Stimulated activated CD4-positive, alpha-beta T cell treated with anti-CD3 and anti-CD28 coated beads, Interleukin-15, amount 100 ng/mL, for 24 hours (primary cell): ENCODE measurements at regions not wholly inside any gene's neighbourhood (a gene's known extent, or its start where the extent isn't known, plus 50 kb on each side); places are given as distances from the start of the nearest gene placed in this dataset.
"Not testable (repeated sequence)": the region's sequence is repeated elsewhere in the genome, so short reads cannot be mapped to it uniquely, and the experiment has no call there.

Experiments
- DNase-seq: peaks from one replicate; pipeline ENCODE4 v3.0.0-alpha.2; 2020

DNA sequence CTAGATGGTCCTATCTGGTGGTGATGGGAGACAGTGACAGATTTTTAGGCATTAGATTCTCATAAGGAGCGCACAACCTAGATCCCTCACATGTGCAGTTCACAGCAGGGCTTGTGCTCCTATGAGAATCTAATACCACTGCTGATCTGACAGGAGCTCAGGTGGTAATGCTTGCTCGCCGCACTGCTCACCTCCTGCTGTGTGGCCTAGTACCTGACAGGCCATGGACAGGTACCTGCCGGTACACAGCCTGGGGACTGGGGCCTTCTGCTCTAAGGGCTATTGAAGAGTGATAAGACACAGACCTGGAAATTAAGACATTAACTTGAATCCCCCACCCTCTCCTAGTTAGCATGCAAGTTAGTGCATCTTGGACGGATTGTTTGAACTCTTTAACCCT lies 64.4 kb downstream of the KLRB1 start:
- not testable (repeated sequence) for DNase-seq

DNA sequence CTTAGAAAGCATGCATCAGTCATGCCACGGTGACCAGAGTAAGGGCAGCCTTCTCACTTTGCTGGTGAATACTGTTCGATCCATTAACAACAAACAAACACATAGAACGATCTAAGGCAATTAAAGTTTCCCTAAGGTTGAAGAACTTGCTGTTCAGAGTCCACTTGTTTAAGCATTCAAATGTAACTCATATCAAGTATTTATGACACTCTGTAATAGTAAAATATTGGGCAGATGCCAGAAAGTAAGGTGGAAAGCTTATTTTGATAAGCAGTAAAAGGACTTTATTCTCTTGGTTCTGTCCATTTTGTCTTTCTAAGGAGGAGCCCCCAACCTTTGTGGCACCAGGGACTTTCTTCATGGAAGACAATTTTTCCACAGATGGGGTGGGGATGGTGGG lies 64.9 kb downstream of the KLRB1 start:
- DNase-seq, result not testable (repeated sequence)

DNA sequence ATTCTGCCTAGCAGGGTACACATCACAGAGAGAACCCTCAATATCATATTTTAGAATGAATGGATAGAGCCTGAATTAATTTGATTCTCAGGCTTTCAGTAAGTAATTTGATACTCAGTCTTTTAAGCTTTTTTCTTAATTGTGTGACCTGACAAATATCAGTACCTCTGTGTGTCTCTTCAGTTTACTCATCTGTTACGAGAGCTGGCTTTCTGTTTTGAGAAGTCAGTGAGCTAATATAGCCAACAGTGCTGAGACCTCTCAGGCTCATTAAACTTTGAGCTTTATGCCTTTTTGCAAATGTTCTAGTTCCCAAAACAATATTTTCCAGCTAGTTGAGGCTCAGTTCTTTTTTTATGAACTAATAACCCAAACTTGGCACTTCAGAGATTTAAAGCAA lies 91.8 kb downstream of the KLRB1 start:
- DNase-seq, result not testable (repeated sequence)

DNA sequence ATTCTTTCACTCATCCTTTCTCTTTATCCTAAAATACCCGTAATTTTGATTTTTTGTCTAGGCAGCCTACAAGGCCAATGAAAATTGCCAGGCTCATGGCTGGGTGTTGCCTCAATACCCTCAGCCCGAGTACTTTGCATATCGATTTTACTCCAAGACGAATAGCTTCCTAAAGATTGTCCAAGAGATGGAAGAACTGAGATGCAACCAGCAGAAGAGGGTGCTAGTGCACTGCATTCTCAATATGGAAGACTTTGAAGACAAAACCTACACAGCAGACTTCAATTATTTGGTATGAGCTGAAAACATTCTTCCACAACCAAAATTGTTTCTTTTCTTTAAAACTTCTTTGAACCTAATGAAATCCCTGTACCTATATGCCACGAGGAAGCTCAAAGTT lies 95.0 kb downstream of the KLRB1 start:
- not testable (repeated sequence) for DNase-seq

DNA sequence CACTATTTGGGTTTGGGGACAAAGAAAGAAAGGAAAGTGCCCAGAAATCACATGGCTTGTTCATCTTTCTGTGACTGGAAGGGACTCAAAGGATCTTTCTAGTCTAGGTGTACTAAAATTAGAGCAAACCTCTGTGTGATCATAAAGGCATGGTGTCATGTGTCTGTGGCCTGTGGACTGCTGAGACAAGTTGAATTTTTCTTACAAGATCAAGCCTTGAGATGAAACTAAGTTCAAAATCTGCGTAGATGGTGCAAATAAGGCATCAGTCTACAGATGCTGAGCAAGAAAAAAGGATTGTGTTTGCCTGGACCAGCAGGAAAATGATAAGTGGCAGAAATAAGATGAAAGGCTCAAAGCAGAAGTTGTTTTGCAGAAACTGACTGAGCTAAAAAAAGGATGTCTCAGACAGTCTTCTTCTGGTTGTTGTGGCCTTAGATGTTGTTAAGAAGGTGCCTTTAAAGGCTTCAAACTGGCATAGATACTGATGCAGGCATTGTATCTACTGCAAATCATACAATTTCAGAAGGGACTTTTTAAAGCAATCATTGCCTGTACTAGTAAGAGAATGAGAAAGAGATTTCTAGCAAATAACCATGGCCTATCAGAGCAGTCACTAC lies 97.2 kb downstream of the KLRB1 start:
- not testable (repeated sequence) for DNase-seq

DNA sequence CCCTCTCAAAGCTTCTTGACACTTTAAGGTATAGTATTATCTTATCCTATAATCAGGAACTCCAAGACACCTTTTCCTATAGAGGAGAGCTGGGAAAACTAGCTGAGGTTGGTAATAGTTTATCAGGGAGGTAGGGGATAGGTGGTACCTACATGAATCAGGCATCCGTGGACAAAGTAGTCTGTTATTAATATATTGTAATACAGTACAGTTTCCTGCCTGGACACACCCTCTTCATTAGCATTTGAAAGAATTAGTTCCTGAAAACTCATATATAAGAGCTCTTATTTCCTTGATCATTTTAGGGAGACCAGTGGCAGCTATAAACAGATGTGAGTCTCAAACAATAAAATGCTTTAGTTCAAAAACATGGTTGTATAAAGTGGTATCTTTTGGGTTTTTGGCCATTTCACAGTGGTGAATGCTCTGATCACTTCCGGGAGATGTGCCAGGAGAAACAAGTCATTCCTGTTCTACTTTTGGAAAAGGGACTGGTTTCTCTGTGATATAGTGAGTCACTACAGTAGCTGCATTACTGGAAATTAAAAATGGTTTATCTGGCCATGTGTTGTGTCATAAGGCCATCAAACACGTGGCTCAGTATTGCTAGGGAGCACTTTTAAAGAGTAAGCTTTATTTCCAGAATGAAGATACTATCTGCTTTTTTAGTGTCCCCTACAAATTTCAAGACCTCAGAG lies 98.1 kb downstream of the KLRB1 start:
- no peak for DNase-seq

DNA sequence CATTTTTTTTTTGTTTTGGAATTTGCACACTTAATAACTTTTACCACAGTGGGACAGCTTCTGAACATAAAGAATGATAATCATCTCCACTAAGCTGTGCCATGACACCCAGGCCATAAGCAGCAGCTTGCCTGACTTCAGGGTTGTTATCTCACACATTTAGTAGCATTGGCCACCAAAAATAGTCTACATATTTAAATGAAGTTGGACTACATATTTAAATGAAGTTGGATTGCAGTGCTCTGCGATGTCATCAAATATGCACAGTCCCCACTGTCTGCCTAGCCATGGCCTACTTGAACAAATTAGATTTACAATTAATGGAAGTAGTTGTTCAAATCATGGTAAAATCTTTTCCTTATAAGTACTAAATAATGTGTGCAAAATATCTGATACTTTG lies 101.0 kb downstream of the KLRB1 start:
- no peak for DNase-seq

DNA sequence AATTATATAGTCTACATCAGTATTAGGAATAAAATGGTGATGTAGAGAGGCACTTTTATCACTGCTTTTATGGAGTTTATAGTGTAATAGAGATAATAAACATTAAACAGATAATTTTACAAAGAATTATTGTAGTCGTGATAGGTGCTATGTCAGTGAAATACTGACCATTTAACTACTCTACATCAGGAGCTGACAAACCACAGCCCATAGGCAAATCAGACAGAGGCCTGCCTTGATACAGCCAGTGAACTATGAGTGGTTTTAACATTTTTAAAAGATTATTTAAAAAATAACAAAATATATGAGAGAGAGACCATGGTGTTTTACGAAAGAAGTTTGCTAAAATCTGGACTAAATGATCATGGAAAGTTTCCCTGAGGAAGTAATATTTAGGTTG lies 104.3 kb downstream of the KLRB1 start:
- DNase-seq, result not testable (repeated sequence)

DNA sequence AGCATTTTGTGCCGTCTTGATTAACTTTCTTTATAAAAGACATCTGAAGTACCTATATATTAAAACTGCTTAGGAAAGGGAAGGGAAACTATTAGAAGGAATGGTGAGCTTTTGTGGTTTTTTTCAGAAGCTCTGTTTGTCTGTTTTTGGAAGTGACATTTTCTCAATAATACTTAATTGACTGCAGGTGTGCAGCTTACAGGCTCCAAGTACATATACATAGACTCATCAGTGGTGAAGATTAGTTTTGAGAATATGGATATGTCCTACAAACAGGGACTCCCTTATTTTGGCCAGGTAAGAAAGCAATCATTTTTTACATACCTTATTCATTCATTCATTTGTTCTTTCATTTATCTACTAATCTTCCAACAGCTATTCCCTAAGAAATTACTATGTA lies 104.9 kb downstream of the KLRB1 start:
- not testable (repeated sequence) for DNase-seq

DNA sequence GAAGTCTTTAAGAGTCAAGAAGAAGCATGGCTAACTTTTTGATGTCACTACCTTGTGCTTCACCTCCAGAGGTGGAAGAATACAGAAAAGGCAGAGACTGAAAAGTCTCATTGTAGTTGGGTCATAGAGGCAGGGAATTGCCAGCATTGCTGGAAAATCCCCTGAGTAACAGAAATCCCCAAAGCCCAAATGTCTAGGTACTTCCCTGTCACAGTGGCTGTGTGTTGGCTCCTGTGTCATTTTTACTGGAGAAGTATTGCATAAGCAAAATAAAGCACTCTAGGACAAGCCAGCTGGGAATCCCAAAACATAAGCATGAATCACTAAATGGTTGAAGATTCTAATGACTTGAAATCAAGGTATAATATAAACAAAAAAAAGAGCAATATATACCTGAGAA lies 114.4 kb downstream of the KLRB1 start:
- DNase-seq, result not testable (repeated sequence)

DNA sequence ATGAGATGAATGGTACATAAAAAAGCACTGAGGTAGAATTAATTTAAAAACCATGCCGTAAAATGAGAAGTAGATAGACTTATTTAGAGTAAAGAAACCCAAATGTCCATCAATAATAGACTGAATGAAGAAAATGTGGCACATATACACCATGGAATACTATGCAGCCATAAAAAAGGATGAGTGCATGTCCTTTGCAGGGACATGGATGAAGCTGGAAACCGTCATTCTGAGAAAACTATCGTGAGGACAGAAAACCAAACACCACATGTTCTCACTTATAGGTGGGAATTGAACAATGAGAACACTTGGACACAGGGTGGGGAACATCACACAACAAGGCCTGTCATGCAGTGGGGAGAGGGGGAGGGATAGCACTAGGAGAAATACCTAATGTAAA lies 126.4 kb downstream of the KLRB1 start:
- DNase-seq, result not testable (repeated sequence)

DNA sequence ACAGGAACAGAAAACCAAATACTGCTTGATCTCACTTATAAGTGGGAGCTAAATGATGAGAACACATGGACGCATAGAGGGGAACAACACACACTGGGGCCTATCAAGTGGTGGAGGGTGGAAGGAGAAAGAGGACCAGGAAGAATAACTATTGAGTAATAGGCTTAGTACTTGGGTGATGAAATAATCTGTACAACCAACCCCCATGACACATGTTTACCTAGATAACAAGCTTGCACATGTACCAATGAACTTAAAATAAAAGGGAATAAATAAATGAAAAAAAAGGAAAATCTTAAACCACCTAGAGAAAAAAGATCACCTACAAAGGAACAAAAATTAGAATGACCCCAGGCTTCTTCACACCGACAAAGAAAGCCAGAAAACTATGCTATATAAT lies 133.5 kb downstream of the KLRB1 start:
- DNase-seq, result not testable (repeated sequence)

DNA sequence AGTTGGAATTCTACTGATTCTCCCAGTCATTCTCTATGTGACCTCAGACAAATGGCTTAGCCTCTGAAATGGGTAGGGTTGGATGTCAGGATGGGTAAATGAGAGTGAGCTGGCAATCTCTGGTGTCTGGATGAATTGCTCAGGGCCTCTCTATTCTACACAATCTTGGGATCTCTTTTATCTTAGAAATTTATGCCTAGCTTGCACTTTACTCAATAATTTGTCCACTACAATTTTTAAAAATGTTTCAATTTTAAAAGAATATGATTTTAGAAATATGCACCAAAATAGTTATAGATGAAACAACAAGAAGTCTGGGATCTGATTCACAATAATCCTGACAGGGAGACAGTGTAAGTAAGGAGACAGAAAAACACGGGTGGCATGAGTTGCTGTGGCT lies 134.1 kb downstream of the KLRB1 start:
- not testable (repeated sequence) for DNase-seq

DNA sequence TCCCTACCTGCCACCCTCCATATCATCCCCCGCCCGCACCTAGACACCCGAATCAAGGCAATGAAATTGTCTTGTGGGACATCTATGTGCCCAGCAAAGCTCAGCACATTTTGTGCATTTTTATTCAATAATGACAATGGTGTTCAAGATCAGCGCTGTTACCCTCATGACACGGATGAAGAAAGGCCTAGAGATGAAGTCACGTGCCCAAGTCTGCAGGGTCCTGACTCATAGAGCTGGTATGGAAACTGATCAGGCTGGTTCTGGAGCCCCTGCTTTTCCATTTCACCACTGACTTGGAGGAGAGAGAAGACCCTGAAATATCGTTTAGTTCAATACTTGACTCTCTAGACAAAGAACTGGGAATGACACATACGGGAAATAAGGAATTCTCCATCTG lies 136.2 kb downstream of the KLRB1 start:
- DNase-seq, result not testable (repeated sequence)

DNA sequence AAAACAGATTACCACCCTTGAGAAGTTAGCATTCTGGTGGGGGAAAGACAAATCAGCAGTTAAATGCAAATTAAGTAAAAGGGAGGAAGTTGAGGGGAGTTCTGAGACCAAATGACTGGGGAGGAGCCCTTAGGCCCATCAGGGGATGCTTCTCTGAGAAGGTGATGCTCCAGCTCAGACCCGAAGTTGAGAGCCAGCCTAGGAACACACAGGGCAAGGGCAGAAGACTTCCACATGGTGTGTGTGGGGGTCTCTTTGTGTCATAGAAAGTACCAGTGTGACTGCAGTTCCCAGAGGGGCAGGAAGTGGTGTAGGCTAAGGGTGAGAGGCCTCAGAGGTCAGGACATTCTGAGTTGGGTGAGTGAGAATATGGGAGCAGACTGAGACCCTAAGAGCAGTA lies 137.3 kb downstream of the KLRB1 start:
- DNase-seq, result not testable (repeated sequence)

DNA sequence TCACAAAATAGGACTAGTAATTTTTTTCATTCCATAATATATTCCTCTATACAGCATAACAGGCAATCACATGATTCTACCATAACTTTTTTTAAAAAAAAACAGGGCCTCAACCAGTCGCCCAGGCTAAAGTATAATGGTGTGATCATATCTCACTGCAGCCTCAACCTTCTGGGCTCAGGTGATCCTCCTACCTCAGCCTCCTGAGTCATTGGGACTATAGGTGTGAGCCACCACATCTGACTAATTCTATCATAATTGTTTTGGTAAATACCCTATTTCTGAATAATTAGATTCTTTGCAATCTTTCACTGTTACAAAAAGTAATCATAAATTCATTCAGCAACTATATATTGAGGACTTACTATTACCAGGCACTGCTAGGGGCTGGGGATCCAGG lies 137.8 kb downstream of the KLRB1 start:
- DNase-seq, result not testable (repeated sequence)

DNA sequence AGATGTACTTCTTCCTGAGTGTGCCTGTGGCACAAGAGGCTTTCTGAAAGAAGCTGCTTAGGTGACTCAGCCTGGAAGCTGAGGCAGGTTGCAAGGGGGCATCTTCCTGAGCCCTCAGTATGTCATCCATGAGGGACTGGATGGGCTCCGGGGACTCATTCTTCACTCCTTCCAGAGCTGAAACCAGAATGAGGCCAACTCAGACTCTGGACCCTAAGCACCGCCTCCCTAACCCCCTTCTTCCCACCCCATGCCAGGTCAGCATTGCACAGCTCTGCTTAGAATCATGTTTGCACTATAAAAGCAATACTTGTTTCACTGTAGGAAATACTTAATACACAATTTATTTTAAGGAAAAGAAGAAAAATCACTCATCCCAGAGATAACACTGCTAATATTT lies 138.3 kb downstream of the KLRB1 start:
- DNase-seq, result not testable (repeated sequence)

DNA sequence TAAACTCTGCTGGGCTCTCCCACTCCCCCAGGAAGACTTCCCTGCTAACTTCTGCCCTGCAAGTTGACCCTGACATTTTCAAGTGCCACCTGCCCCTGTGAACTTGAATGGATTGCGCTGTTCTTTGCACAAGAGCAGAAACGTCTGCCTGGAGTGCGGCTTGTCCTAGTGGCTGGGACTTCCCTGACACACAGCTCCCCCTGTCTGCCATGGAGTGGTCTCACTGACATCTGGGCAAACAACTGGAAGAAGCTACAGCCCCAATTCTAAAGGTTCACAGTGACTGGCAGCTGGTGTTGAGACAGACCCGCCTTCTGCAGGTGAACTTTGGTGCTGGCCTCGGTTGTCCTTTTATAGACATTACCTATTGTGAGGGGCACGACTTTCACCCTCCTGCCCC lies 138.7 kb downstream of the KLRB1 start:
- peak; percentile 51 for DNase-seq

DNA sequence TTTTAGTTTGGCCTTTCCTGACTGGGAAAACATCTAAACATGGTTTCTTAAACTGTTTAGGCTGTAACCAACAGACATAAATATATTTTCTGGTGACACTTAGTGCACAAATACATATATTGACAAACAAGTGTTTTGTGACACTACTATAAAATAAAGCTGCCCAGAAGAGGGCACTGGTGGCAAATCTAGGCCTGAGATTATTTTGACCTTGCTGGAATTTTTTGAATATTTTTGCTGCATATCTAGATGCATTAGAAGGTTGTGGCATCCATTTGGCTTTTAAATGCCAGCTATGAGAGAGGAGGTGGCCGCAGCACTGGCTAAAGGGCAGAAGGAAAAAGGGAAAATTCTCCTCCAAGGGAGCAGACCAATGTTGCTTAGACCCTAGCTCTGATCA lies 139.6 kb downstream of the KLRB1 start:
- not testable (repeated sequence) for DNase-seq

DNA sequence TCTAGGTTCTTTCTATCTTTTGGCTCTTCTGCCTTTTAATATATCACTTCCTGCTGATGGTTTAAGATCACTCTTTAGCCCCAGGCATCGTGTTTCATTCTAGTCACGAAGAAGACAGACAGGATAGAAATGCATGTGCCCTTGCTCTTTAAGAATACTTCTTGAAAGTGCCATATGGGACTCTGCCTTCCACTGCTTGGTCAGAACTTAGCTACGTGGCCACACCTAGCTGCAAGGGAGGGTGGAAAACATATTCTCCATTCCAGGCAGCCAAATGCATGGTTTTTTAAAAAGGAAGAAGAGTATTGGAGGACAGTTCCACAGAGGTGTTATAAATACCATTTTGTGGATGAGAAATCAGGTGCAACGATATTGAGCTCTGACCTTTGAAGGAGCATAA lies 143.3 kb downstream of the KLRB1 start:
- DNase-seq, result no peak

DNA sequence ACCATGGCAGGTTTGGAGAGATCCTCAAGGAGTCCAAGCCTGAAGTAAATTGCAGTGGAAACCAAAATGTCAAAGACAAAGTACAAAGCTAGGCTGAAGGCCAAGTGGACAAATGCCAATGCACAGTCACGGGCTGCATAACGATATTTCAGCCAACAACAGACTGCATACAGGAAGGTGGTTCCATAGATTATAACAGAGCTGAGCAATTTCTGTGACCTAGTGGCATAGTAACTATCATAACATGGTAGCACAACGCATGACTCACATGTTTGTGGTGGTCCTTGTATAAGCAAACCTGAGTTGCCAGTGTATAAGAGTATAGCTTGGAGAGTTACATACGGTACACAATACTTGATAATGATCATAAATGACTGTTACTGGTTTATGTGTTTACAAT lies 152.2 kb downstream of the KLRB1 start:
- not testable (repeated sequence) for DNase-seq

DNA sequence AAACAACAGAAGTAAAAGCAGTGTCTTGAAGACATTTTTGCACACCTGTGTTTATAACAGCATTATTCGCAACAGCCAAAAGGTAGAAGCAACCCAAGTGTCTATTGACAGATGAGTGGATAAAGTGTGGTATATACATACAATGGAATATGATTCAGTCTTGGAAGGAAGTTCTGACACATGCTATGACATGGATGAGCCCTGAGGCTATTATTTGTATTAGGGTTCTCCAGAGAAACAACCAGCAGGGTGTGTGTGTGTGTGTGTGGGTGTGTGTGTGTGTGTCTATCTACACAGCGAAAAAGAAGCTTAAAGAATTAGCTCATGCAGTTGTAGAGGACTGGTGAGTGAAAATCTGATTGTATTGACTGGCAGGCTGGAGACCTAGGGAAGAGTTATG lies 153.7 kb downstream of the KLRB1 start:
- not testable (repeated sequence) for DNase-seq

DNA sequence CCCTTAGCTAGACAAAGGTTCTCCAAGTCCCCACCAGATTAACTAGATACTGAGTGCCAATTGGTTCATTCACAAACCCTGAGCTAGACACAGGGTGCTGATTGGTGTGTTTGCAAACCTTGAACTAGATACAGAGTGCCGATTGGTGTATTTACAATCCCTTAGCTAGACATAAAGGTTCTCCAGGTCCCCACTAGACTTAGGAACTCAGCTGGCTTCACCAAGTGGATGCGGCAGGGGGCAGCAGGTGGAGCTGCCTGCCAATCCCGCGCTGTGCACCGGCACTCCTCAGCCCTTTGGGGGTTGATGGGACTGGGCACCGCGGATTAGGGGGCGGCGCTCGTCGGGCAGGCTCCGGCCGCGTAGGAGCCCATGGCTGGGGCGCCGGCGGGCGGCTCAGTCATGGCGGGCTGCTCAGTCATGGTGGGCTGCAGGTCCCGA lies 157.6 kb downstream of the KLRB1 start:
- DNase-seq, result peak; percentile 24

DNA sequence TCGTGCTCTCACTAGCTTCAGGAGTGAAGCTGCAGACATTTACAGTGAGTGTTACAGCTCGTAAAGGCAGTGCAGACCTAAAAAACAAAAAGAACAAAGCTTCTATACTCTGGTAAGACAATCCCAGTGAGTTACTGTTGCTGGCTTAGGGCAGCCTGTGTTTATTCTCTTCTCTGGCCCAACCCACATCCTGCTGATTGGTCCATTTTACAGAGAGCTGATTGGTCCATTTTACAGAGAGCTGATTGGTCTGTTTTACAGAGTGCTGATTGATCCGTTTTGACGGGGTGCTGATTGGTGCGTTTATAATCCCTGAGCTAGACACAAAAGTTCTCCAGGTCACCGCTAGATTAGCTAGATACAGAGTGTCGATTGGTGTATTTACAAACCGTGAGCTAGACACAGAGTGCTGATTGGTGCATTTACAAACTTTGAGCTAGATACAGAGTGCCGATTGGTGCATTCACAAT lies 158.0 kb downstream of the KLRB1 start:
- DNase-seq, result not testable (repeated sequence)

DNA sequence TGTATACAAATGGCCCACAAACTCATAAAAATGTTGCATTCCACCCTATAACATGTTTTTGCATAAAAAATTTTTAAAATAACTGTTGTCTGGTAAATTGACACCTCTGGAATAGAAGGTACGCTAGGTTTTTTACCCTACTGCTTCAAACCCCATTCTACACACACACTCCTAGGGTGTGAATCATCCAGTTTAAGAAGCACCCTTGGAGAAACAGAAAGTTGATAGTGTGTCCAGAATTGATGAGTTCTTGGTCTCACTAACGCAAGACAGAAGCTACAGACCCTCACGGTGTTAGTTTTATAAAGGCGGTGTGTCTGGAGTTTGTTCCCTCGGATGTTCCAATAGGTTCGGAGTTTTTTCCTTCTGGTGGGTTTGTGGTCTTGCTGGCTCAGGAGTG lies 158.5 kb downstream of the KLRB1 start:
- no peak for DNase-seq
